HG02852 (cell line): ENCODE measurements at regions not wholly inside any gene's neighbourhood (a gene's known extent, or its start where the extent isn't known, plus 50 kb on each side); places are given as distances from the start of the nearest gene placed in this dataset.
A peak's percentile ranks its signal among the peaks of the same experiment; 100 is the strongest.
"Not testable (repeated sequence)": the region's sequence is repeated elsewhere in the genome, so short reads cannot be mapped to it uniquely, and the experiment has no call there.

ENCODE experiments used
- ATAC-seq: cut with Tn5 transposase; IDR thresholded peaks from one replicate; pipeline ENCODE4 v1.9.1; 2021; ENCODE audit warnings: mild to moderate bottlenecking, moderate library complexity; ENCODE audit not compliant: unreplicated experiment

- ATAC-seq, result no peak
These were observed 183.7 kb downstream of the NRP2 start for GRCh38 chr2:205865905-205866441.

- no peak for ATAC-seq
These were observed 182.8 kb downstream of the NRP2 start for GRCh38 chr2:205865056-205865455.

GRCh38 chr2:205864491-205864890 lies 182.2 kb downstream of the NRP2 start:
- ATAC-seq, result no peak

- ATAC-seq, result not testable (repeated sequence)
These were observed 180.5 kb downstream of the NRP2 start for GRCh38 chr2:205862761-205863160.

GRCh38 chr2:205860885-205861284 lies 178.6 kb downstream of the NRP2 start:
- ATAC-seq, result no peak

GRCh38 chr2:205860181-205860580 lies 177.9 kb downstream of the NRP2 start:
- no peak for ATAC-seq

- ATAC-seq, result peak; percentile 70
These were observed 176.7 kb downstream of the NRP2 start for GRCh38 chr2:205858881-205859441.

- ATAC-seq, result no peak
These were observed 176.0 kb downstream of the NRP2 start for GRCh38 chr2:205858275-205858674.

- peak; percentile 85 for ATAC-seq
These were observed 175.4 kb downstream of the NRP2 start for GRCh38 chr2:205857520-205858237.

- ATAC-seq, result no peak
These were observed 170.2 kb downstream of the NRP2 start for GRCh38 chr2:205852457-205852856.

GRCh38 chr2:205850611-205851010 lies 168.3 kb downstream of the NRP2 start:
- no peak for ATAC-seq

GRCh38 chr2:205850132-205850531 lies 167.8 kb downstream of the NRP2 start:
- no peak for ATAC-seq

GRCh38 chr2:205849136-205849535 lies 166.8 kb downstream of the NRP2 start:
- ATAC-seq, result no peak

GRCh38 chr2:205848601-205849000 lies 166.3 kb downstream of the NRP2 start:
- no peak for ATAC-seq
